ENCODE measurements at regions not wholly inside any gene's neighbourhood (a gene's known extent, or its start where the extent isn't known, plus 50 kb on each side); places are given as distances from the start of the nearest gene placed in this dataset.

- Histone ChIP-seq H3K27ac (no peak overlapping the region), H3K4me1 (no peaks in the 10 kb centered on the region), H3K36me3 (no peaks in the 10 kb centered on the region), H3K27me3 (no peaks in the 10 kb centered on the region), H3K4me3 (no peak overlapping the region), H3K9me3 (no peaks in the 10 kb centered on the region), H3K9ac (ENCODE audit: low read depth in 2 of 2, low read length in 2 of 2) (no peak overlapping the region)
- intact Hi-C loops (cut with DNase I): no loop called here
- no peak for DNase-seq
- TF ChIP-seq CTCF (IDR thresholded peaks at IDR 0.05): no peak
Observed at GRCh38 chr13:44165221-44165888, 208.3 kb upstream of the SERP2 start.

- intact Hi-C loops (cut with DNase I): no loop called here
- no peak overlapping the region for H3K27ac ChIP-seq
- H3K4me1 ChIP-seq: no peaks in the 10 kb centered on the region
- no peak overlapping the region for H3K9ac ChIP-seq (ENCODE audit: low read depth in 2 of 2, low read length in 2 of 2)
- DNase-seq: no peak
- H3K27me3 ChIP-seq: no peaks in the 10 kb centered on the region
- H3K9me3 ChIP-seq: no peaks in the 10 kb centered on the region
- H3K4me3 ChIP-seq: no peak overlapping the region
- no peak for TF ChIP-seq CTCF (IDR thresholded peaks at IDR 0.05)
- H3K36me3 ChIP-seq: no peaks in the 10 kb centered on the region
Observed at GRCh38 chr13:44165889-44166496, 207.6 kb upstream of the SERP2 start.

- intact Hi-C loops (cut with DNase I): no loop called here
- TF ChIP-seq CTCF (IDR thresholded peaks at IDR 0.05): no peak
- H3K9ac ChIP-seq (ENCODE audit: low read depth in 2 of 2, low read length in 2 of 2): no peak overlapping the region
- H3K27ac ChIP-seq: no peak overlapping the region
- H3K27me3 ChIP-seq: no peaks in the 10 kb centered on the region
- no peaks in the 10 kb centered on the region for H3K9me3 ChIP-seq
- no peak for DNase-seq
- H3K36me3 ChIP-seq: no peaks in the 10 kb centered on the region
- H3K4me1 ChIP-seq: no peaks in the 10 kb centered on the region
- H3K4me3 ChIP-seq: no peak overlapping the region
Observed at GRCh38 chr13:44169018-44169911, 204.4 kb upstream of the SERP2 start.

GRCh38 chr13:44170731-44171130 is 202.9 kb upstream of the SERP2 start:
- intact Hi-C loops (cut with DNase I): no loop called here
- no peaks in the 10 kb centered on the region for H3K4me1 ChIP-seq
- no peak for DNase-seq
- no peaks in the 10 kb centered on the region for H3K36me3 ChIP-seq
- no peak overlapping the region for H3K9ac ChIP-seq (ENCODE audit: low read depth in 2 of 2, low read length in 2 of 2)
- H3K27me3 ChIP-seq: no peaks in the 10 kb centered on the region
- H3K4me3 ChIP-seq: no peak overlapping the region
- no peak overlapping the region for H3K27ac ChIP-seq
- TF ChIP-seq CTCF (IDR thresholded peaks at IDR 0.05): no peak
- H3K9me3 ChIP-seq: no peaks in the 10 kb centered on the region

GRCh38 chr13:44171156-44171555 is 202.5 kb upstream of the SERP2 start:
- no peaks in the 10 kb centered on the region for H3K4me1 ChIP-seq
- no peak for TF ChIP-seq CTCF (IDR thresholded peaks at IDR 0.05)
- DNase-seq: no peak
- intact Hi-C loops (cut with DNase I): no loop called here
- H3K9ac ChIP-seq (ENCODE audit: low read depth in 2 of 2, low read length in 2 of 2): no peak overlapping the region
- H3K36me3 ChIP-seq: no peaks in the 10 kb centered on the region
- no peaks in the 10 kb centered on the region for H3K9me3 ChIP-seq
- no peaks in the 10 kb centered on the region for H3K27me3 ChIP-seq
- H3K27ac ChIP-seq: no peak overlapping the region
- no peak overlapping the region for H3K4me3 ChIP-seq
